ENCODE measurements at regions not wholly inside any gene's neighbourhood (a gene's known extent, or its start where the extent isn't known, plus 50 kb on each side); places are given as distances from the start of the nearest gene placed in this dataset.

DNA sequence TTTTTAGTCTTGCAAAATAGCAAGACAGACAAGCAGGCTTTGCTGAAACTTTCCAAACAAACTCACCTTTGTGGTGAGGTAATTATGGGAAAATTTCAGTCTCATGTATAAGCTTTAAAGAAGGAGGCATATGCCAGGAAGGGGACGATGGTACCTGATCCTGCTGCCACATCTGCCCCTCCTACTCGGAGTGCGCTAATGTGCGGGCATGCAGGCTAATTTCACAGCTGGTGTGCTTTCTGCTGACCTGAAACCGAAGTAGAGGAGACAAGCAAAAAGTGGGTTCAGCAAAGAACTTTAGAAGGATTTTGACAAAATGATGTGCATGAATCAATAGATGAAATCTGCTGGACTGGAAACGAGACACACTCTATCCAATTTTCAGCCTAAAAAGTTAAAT, 117.1 kb upstream of the IRX4 start:
- Histone ChIP-seq H3K9me2 (ENCODE audit: low read depth, low read length) (no peaks in the 10 kb centered on the region), H2AFZ (ENCODE audit: low read length) (no peak overlapping the region), H3K27me3 (ENCODE audit: insufficient read depth, low read length) (no peaks in the 10 kb centered on the region; the same call in 1 of the 2 replicates), H3K9ac (ENCODE audit: low read length) (no peak overlapping the region), H3K36me3 (ENCODE audit: insufficient read depth, low read length) (no peaks in the 10 kb centered on the region), H3K4me1 (ENCODE audit: insufficient read depth, low read length, severe bottlenecking) (no peaks in the 10 kb centered on the region), H3K9me3 (ENCODE audit: low read length) (no peaks in the 10 kb centered on the region), H3K79me2 (ENCODE audit: insufficient read depth, low read length) (no peaks in the 10 kb centered on the region), H3K4me2 (ENCODE audit: low read length) (no peak overlapping the region), H4K20me1 (ENCODE audit: insufficient read depth, low read length) (no peaks in the 10 kb centered on the region), H3F3A (ENCODE audit: insufficient read depth, low read length) (no peaks in the 10 kb centered on the region), H3K4me3 (ENCODE audit: low read depth, low read length, poor library complexity, severe bottlenecking) (no peak overlapping the region), H3K27ac (ENCODE audit: low read depth, low read length, poor library complexity, severe bottlenecking) (no peak overlapping the region)
- TF ChIP-seq EZH2 (IDR thresholded peaks at IDR 0.05; ENCODE audit: borderline replicate concordance, low read length): no peak
- TF ChIP-seq, protein P1, sequence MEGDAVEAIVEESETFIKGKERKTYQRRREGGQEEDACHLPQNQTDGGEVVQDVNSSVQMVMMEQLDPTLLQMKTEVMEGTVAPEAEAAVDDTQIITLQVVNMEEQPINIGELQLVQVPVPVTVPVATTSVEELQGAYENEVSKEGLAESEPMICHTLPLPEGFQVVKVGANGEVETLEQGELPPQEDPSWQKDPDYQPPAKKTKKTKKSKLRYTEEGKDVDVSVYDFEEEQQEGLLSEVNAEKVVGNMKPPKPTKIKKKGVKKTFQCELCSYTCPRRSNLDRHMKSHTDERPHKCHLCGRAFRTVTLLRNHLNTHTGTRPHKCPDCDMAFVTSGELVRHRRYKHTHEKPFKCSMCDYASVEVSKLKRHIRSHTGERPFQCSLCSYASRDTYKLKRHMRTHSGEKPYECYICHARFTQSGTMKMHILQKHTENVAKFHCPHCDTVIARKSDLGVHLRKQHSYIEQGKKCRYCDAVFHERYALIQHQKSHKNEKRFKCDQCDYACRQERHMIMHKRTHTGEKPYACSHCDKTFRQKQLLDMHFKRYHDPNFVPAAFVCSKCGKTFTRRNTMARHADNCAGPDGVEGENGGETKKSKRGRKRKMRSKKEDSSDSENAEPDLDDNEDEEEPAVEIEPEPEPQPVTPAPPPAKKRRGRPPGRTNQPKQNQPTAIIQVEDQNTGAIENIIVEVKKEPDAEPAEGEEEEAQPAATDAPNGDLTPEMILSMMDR (IDR thresholded peaks at IDR 0.05; ENCODE audit: low read length): no peak

DNA sequence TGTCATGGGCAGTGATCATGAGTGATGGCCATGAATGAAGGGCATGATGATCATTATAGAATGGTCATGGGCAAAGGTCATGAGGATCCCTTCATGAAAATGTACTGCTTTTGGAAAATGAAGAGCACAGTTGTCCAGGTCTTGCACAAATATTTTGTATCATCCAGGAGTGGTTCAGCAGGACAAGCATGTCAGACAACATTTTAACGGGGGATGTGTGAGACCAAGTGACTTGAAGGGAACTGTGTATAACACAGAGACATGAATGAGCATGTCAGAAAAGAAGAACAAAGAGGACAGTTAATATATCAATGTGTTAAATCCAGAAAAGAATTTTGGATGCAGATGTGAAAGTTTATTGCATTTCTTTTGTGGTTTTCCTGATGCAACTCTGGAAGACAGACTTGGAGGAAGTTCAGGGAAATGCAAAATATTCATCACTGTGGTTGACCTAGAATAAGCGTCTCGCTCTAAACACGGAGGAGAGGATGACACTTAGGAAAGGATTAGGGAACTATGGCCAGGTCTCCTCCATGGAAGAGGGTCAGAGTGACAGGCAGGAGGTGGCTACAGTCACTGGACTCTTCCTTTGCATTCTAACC, 116.1 kb upstream of the IRX4 start:
- no peaks in the 10 kb centered on the region; the same call in 1 of the 2 replicates for H3K36me3 ChIP-seq (ENCODE audit: insufficient read depth, low read length)
- no peak overlapping the region for H3K4me2 ChIP-seq (ENCODE audit: low read length)
- H4K20me1 ChIP-seq (ENCODE audit: insufficient read depth, low read length): no peaks in the 10 kb centered on the region
- H3K4me1 ChIP-seq (ENCODE audit: insufficient read depth, low read length, severe bottlenecking): no peaks in the 10 kb centered on the region
- TF ChIP-seq, protein P1 (IDR thresholded peaks at IDR 0.05; ENCODE audit: low read length): no peak
- TF ChIP-seq EZH2 (IDR thresholded peaks at IDR 0.05; ENCODE audit: borderline replicate concordance, low read length): no peak
- no peaks in the 10 kb centered on the region; the same call in 1 of the 2 replicates for H3K27me3 ChIP-seq (ENCODE audit: insufficient read depth, low read length)
- no peaks in the 10 kb centered on the region for H3F3A ChIP-seq (ENCODE audit: insufficient read depth, low read length)
- H3K27ac ChIP-seq (ENCODE audit: low read depth, low read length, poor library complexity, severe bottlenecking): no peak overlapping the region
- no peaks in the 10 kb centered on the region for H3K9me3 ChIP-seq (ENCODE audit: low read length)
- H3K9me2 ChIP-seq (ENCODE audit: low read depth, low read length): no peaks in the 10 kb centered on the region
- no peaks in the 10 kb centered on the region for H3K79me2 ChIP-seq (ENCODE audit: insufficient read depth, low read length)
- H3K4me3 ChIP-seq (ENCODE audit: low read depth, low read length, poor library complexity, severe bottlenecking): no peak overlapping the region
- H3K9ac ChIP-seq (ENCODE audit: low read length): no peak overlapping the region
- no peak overlapping the region for H2AFZ ChIP-seq (ENCODE audit: low read length)

DNA sequence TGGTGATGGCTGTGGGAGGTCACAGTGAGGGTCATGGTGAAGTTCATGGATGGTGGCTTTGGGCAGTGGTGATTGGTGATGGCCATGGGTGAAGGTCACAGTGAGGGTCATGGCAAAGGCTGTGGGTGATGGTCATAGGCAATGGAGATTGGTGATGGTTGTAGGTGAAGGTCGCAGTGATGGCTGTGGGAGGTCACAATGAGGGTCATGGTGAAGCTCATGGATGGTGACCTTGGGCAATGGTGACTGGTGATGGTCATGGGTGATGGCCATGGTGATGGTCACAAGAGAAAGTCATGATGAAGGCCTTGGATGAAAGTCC, 115.6 kb upstream of the IRX4 start:
- Histone ChIP-seq H3F3A (ENCODE audit: insufficient read depth, low read length) (no peaks in the 10 kb centered on the region), H4K20me1 (ENCODE audit: insufficient read depth, low read length) (no peaks in the 10 kb centered on the region), H3K27ac (ENCODE audit: low read depth, low read length, poor library complexity, severe bottlenecking) (no peak overlapping the region), H3K9ac (ENCODE audit: low read length) (no peak overlapping the region), H3K9me2 (ENCODE audit: low read depth, low read length) (no peaks in the 10 kb centered on the region), H3K27me3 (ENCODE audit: insufficient read depth, low read length) (no peaks in the 10 kb centered on the region; the same call in 1 of the 2 replicates), H3K79me2 (ENCODE audit: insufficient read depth, low read length) (no peaks in the 10 kb centered on the region), H2AFZ (ENCODE audit: low read length) (no peak overlapping the region), H3K4me1 (ENCODE audit: insufficient read depth, low read length, severe bottlenecking) (no peaks in the 10 kb centered on the region), H3K4me3 (ENCODE audit: low read depth, low read length, poor library complexity, severe bottlenecking) (no peak overlapping the region), H3K36me3 (ENCODE audit: insufficient read depth, low read length) (no peaks in the 10 kb centered on the region; the same call in 1 of the 2 replicates), H3K4me2 (ENCODE audit: low read length) (no peak overlapping the region), H3K9me3 (ENCODE audit: low read length) (no peaks in the 10 kb centered on the region)
- TF ChIP-seq, protein P1 (IDR thresholded peaks at IDR 0.05; ENCODE audit: low read length): no peak
- no peak for TF ChIP-seq EZH2 (IDR thresholded peaks at IDR 0.05; ENCODE audit: borderline replicate concordance, low read length)

Data from OCI-LY1 (cell line).